HUES64 (cell line): ENCODE measurements at regions not wholly inside any gene's neighbourhood (a gene's known extent, or its start where the extent isn't known, plus 50 kb on each side); places are given as distances from the start of the nearest gene placed in this dataset.
A peak's percentile ranks its signal among the peaks of the same experiment; 100 is the strongest.
"Not testable (repeated sequence)": the region's sequence is repeated elsewhere in the genome, so short reads cannot be mapped to it uniquely, and the experiment has no call there.

Source experiments
- H3K27ac ChIP-seq: 2 replicates; pipeline ENCODE4 v1.7.0; 2013; ENCODE audit warnings: low read depth, low read length, inconsistent platforms
- H3K27me3 ChIP-seq: 2 replicates; pipeline ENCODE4 v1.6.1; 2013; ENCODE audit warnings: mild to moderate bottlenecking, low read length; ENCODE audit not compliant: insufficient read depth
- H3K36me3 ChIP-seq: 2 replicates; pipeline ENCODE4 v1.6.1; 2013; ENCODE audit warnings: mild to moderate bottlenecking, low read length; ENCODE audit not compliant: insufficient read depth
- H3K4me1 ChIP-seq: 2 replicates; pipeline ENCODE4 v1.6.1; 2013; ENCODE audit warnings: mild to moderate bottlenecking, low read length, moderate library complexity; ENCODE audit not compliant: insufficient read depth
- H3K4me3 ChIP-seq: 2 replicates; pipeline ENCODE4 v1.5.1; 2013; ENCODE audit warnings: mild to moderate bottlenecking, low read length, moderate library complexity
- H3K9ac ChIP-seq: 2 replicates; pipeline ENCODE4 v1.6.1; 2013; ENCODE audit warnings: mild to moderate bottlenecking, low read depth, low read length
- H3K9me3 ChIP-seq: 2 replicates; pipeline ENCODE4 v1.6.1; 2013; ENCODE audit warnings: low read depth, low read length; ENCODE audit not compliant: insufficient read depth
- WGBS: fragments of 150-250, 120-280 bp; methylation state at CpG from one replicate; pipeline ENCODE4 v1.1.7; 2013; ENCODE audit warnings: missing lambda C conversion rate; 5-methylcytosine and 5-hydroxymethylcytosine counted together

- H3K27me3 ChIP-seq: no peaks in the 10 kb centered on the region
- 0 out of 2 replicates have a peak, but pooled peaks cover 1% of the 10 kb centered on the region for H3K9me3 ChIP-seq
- 97% methylated on average over 3 of the region's 4 CpGs for WGBS
- no peaks in the 10 kb centered on the region for H3K36me3 ChIP-seq
- no peak overlapping the region for H3K4me3 ChIP-seq
- H3K9ac ChIP-seq: no peak overlapping the region
- no peak overlapping the region for H3K27ac ChIP-seq
- no peaks in the 10 kb centered on the region for H3K4me1 ChIP-seq
These were observed 614.0 kb upstream of the FOXG1 start for GRCh38 chr14:28152453-28153044.

DNA sequence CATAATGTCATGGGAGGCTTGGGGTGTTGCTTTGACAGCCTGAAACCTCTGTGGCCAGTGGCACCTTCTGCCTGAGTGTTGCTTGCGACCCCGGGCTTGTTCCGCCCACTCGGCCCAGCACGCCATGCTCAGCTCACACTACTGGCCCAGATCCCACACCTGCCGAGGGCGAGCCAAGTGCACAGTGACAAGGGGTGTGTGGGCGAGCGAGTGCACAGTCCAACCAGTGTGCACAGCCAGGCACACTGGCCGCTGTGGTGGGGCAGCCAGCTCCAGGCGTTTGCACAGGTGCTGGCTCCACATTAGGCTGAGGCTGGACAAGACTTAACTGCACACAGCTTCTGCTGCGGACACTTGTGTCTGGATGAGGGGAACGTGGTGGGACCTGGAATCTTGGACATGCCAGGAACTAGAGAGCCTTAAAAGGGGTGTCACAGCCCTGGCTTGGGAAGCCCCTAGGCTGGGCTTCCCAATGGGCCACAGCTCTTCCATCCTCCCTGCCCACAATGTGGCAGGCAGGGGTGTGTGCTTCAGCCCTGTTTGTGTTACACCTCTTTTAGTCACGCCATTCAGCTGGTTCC lies 609.2 kb upstream of the FOXG1 start:
- H3K27ac ChIP-seq: no peak overlapping the region
- H3K4me1 ChIP-seq: no peaks in the 10 kb centered on the region
- no peaks in the 10 kb centered on the region for H3K9me3 ChIP-seq
- no peaks in the 10 kb centered on the region for H3K27me3 ChIP-seq
- H3K4me3 ChIP-seq: no peak overlapping the region
- H3K36me3 ChIP-seq: no peaks in the 10 kb centered on the region
- no peak overlapping the region for H3K9ac ChIP-seq
- 92% methylated on average over 14 of the region's 14 CpGs for WGBS

DNA sequence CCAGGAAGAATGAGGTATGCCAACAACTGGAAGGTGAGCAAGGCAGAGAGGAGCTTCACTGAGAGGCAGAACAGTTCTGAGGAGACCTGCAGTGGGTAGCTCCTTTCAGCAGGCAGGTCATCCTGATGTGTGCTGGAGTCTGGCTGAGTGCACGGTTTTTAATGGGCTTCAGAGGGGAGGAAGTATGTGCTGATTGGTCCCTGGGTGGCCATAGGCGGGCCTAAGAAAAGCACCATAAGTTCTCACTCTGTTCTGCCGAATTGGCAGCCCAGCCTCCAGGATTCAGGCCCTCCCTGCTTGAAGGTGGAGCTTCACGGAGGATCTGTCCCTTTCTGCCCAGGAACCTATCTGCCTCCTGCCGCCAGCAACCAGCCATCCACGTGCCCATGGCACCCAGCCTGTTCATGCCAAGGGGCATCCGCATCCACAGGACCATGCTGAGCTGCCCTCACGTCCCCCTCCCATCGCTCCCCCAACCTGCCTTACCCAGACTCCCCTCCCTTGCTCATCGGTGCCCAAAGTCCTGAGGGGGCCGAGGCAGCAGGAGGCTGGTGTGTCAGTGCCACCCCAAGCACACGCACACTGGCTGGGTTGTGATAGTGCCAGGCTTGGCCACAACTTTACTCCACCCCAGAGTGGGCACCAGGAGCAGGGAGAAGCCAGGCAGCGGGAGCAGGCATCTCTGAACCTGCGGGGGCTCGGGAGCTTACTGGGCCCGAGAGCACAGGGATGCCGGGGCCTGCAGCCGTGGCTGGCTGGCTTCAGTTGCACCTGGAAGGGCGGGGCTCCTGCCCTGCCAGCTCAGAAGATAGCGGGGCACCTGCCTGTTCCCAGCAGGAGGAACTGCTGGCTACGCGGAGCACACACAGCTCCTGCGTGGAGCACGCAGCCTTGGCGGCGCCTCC lies 608.4 kb upstream of the FOXG1 start:
- H3K4me1 ChIP-seq: no peaks in the 10 kb centered on the region
- 92% methylated on average over 26 of the region's 26 CpGs for WGBS
- H3K9ac ChIP-seq: no peak overlapping the region; the same call in 1 of the 2 replicates
- H3K4me3 ChIP-seq: no peak overlapping the region
- H3K9me3 ChIP-seq: no peaks in the 10 kb centered on the region
- H3K36me3 ChIP-seq: no peaks in the 10 kb centered on the region
- no peak overlapping the region for H3K27ac ChIP-seq
- no peaks in the 10 kb centered on the region for H3K27me3 ChIP-seq

GRCh38 chr14:28161040-28161439 lies 605.5 kb upstream of the FOXG1 start:
- Histone ChIP-seq H3K27ac (no peak overlapping the region), H3K27me3 (no peaks in the 10 kb centered on the region), H3K4me1 (no peaks in the 10 kb centered on the region), H3K9ac (no peak overlapping the region), H3K4me3 (no peak overlapping the region), H3K36me3 (no peaks in the 10 kb centered on the region), H3K9me3 (no peaks in the 10 kb centered on the region)
- 100% methylated on average over 2 of the region's 2 CpGs for WGBS

DNA sequence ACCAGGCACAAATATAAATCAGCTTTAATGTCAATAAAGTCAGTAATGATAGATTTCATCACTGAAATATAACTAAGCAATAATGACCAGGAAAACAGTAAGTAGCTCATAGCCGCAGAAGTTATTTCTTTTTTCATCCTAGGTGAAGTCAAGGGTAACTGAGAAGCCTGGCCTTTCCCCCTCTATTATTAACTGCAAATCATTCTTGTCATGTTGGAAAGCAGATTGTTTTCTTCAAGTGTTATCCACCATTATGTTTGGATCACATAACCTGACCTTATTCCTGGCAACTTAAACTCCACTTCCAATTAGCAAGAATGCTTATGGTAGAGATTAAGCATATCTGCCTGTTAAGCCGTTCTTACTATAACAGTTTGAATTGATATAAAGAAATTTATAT lies 603.4 kb upstream of the FOXG1 start:
- no peak overlapping the region for H3K27ac ChIP-seq
- no peaks in the 10 kb centered on the region for H3K27me3 ChIP-seq
- H3K9ac ChIP-seq: no peak overlapping the region
- no peaks in the 10 kb centered on the region for H3K36me3 ChIP-seq
- no peaks in the 10 kb centered on the region for H3K9me3 ChIP-seq
- H3K4me1 ChIP-seq: no peaks in the 10 kb centered on the region
- WGBS: 88% methylated on average over 1 of the region's 2 CpGs
- H3K4me3 ChIP-seq: no peak overlapping the region

DNA sequence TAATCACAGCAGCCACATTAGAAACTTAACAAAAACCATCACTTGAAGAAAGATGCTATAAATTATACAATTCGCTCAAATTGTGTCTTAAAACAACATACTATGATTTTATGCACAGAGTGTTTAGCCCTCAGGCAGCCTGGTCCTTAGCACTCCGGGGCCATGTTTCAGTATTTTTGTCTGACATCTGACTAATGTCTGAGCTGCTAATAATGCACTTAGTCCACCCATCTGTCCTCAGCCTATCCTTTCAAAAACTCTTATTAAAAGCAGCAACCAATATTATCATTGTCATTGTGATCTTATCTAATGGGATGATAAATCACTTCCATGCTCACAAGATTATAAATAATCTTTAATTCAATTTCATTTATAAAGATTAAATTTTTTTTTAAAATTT lies 602.7 kb upstream of the FOXG1 start:
- Histone ChIP-seq H3K4me1 (no peaks in the 10 kb centered on the region), H3K9ac (no peak overlapping the region), H3K27me3 (no peaks in the 10 kb centered on the region), H3K9me3 (no peaks in the 10 kb centered on the region), H3K36me3 (no peaks in the 10 kb centered on the region), H3K27ac (no peak overlapping the region), H3K4me3 (no peak overlapping the region)
- 100% methylated on average over 2 of the region's 2 CpGs for WGBS

GRCh38 chr14:28187902-28188830 lies 578.4 kb upstream of the FOXG1 start:
- Histone ChIP-seq H3K9me3 (peaks cover 11% of the 10 kb centered on the region; the same call in 1 of the 2 replicates), H3K4me3 (peak overlapping the region; percentile 79), H3K27ac (peak overlapping the region; percentile 28), H3K9ac (peak overlapping the region; percentile 86)
- not testable (repeated sequence) for H3K36me3 ChIP-seq, H3K27me3 ChIP-seq, H3K4me1 ChIP-seq
- 66% methylated on average over 23 of the region's 29 CpGs for WGBS

- Histone ChIP-seq H3K9ac (no peak overlapping the region), H3K27ac (no peak overlapping the region), H3K36me3 (no peaks in the 10 kb centered on the region), H3K9me3 (no peaks in the 10 kb centered on the region), H3K27me3 (no peaks in the 10 kb centered on the region), H3K4me3 (no peak overlapping the region), H3K4me1 (no peaks in the 10 kb centered on the region)
- WGBS: 93% methylated on average over 4 of the region's 4 CpGs
These were observed 569.7 kb upstream of the FOXG1 start for GRCh38 chr14:28196878-28197277.

GRCh38 chr14:28220391-28220790 lies 546.2 kb upstream of the FOXG1 start:
- Histone ChIP-seq H3K9ac (no peak overlapping the region), H3K27me3 (no peaks in the 10 kb centered on the region), H3K27ac (no peak overlapping the region), H3K36me3 (no peaks in the 10 kb centered on the region), H3K9me3 (no peaks in the 10 kb centered on the region), H3K4me3 (no peak overlapping the region), H3K4me1 (no peaks in the 10 kb centered on the region)
- WGBS: 96% methylated on average over 2 of the region's 2 CpGs

GRCh38 chr14:28240909-28241308 lies 525.7 kb upstream of the FOXG1 start:
- Histone ChIP-seq H3K27ac (no peak overlapping the region), H3K9me3 (peaks cover 5% of the 10 kb centered on the region; the same call in 1 of the 2 replicates), H3K36me3 (no peaks in the 10 kb centered on the region), H3K4me1 (no peaks in the 10 kb centered on the region), H3K9ac (no peak overlapping the region), H3K27me3 (no peaks in the 10 kb centered on the region), H3K4me3 (no peak overlapping the region)
- WGBS: 100% methylated on average over 2 of the region's 2 CpGs
